Stimulated activated CD8-positive, alpha-beta memory T cell treated with anti-CD3 and anti-CD28 coated beads, Interleukin-4, amount 100 ng/mL, for 48 hours (primary cell): ENCODE measurements at regions not wholly inside any gene's neighbourhood (a gene's known extent, or its start where the extent isn't known, plus 50 kb on each side); places are given as distances from the start of the nearest gene placed in this dataset.
"Not testable (repeated sequence)": the region's sequence is repeated elsewhere in the genome, so short reads cannot be mapped to it uniquely, and the experiment has no call there.

Experiments
- DNase-seq: peaks from one replicate; pipeline ENCODE4 v3.0.0-alpha.2; 2020

- DNase-seq, result peak; percentile 45
These were observed 488.0 kb upstream of the STXBP6 start for GRCh38 chr14:25537846-25538455.

DNA sequence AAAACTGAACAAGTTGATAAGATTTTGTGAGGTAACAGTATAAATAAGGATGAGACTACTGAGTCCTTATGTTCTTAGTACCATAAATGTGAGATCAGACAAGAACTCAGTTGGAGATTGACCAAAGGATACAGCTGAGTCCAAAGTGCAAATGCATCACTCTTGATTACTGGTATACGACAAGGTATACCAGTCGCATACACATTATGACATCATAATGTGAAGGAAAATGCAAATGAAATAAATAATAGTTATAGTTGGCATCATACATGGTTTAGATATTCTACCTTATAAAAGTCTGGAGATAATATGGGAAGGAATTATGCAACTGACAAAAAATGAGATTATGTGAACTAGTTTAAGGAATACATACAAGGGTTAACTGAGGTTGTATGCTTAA is 476.3 kb upstream of the STXBP6 start:
- DNase-seq, result no peak

DNA sequence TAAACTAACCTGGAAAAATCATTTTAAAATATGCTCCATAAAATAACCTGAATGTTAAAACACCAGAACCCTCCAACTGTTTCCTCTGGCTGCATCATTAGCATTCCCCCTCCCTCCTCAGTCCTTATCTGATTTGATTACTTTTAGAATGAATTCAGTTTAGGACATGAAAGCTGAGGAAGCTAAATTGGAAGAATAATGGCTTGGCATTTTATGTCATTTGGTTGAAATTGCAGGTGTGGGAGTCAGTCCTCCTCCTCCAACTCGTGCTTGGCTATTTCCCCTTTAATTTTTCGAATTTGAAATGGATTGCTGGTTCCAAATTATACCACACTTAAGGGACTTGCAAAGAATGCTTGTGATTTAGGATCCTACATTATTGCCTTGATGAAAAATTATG is 473.0 kb upstream of the STXBP6 start:
- no peak for DNase-seq

GRCh38 chr14:25522116-25522515 is 472.2 kb upstream of the STXBP6 start:
- no peak for DNase-seq

GRCh38 chr14:25521616-25522015 is 471.7 kb upstream of the STXBP6 start:
- DNase-seq, result no peak

DNA sequence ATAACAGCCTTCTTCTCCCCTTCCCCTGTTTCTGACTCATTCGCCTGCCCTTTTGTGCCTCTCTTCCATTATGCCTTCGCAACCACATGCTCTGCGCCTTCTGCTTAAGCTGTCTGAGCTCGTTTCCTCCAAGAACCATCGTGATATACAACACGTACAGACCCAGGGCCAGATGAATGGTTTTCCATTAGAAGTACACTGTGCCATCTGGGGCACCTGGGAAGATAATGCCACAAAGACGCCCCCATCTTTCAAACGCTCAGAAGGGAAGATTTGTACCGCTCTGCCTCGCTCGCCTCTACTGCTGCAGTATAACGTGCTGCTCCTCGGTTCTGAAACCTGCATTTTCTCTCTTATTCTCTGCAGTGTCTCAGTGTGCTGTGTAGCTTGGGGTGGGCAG is 470.9 kb upstream of the STXBP6 start:
- DNase-seq, result no peak

- no peak for DNase-seq
These were observed 468.4 kb upstream of the STXBP6 start for GRCh38 chr14:25518364-25518763.

DNA sequence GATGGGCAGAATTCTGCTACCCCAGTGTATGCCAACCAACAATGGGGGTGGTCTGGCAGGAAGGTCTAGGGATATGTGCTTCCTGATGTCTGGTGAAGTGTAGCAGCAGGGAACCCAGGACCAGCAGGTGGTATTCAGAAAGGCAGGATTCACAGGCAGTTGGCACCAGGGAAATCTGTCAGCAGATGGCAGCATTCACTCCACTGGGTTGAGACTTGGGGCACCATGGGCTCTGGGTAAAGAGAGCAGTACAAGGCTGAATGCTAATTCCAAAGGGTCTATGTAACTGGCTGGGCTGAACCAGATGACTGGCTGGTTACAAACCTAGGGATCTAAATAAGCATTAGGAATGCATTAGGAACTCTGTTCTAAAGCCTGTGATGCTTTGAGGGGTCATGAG is 466.9 kb upstream of the STXBP6 start:
- DNase-seq, result no peak

DNA sequence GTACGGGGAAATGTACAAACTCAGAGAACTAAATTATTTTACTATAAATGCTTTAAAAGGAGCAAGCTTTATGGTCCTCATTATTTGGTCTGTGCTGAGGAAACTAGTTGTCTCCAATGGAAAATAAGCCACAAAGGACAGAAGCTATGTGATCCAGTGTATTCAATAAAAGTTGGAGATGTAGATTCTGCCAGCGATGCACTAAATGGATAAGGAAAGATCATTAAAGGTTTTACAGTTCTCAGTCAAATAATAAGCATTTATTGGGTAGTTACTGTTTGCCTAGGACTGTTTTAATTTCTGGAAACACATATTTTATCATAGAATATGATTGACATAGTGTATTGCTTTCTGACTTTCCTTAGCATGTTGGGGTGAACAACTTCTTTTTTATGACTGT is 458.9 kb upstream of the STXBP6 start:
- no peak for DNase-seq

DNA sequence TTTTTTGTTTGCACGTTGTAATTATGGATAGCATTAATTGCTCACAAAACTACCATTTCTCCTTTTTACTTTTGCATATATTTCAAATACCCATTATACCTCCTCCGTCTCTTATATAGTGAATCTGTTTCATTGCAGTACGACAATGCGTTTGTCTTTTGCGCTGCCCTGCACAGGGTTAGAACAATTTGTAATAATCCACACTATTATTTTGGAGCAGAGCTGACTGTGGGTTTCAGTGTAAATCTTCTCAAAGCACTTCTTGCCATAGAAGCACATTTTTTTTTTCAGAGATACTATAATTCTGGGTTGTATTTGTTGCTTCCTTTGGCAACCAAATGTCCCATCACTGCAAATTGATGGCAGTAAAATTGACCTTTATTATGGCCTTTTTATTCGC is 451.8 kb upstream of the STXBP6 start:
- DNase-seq, result no peak

DNA sequence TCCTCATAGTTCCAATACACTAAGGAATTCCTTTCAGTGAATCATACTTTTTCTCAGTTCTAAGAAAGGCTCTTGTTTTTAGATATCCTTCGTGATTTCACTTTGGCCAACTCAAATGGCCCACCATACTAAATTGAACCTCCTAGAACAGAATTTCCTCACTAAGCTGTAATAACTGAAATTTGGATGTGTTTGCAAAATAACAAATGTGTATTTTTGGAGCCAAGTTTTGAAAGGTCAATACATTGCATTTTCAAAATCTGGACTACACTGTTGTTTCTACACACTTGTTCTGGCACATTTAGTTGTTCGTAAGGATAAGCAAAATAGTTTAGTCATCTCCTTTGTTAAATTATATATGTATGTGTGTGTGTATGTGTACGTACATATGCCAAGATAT is 439.0 kb upstream of the STXBP6 start:
- DNase-seq, result no peak

GRCh38 chr14:25485381-25485780 is 435.4 kb upstream of the STXBP6 start:
- no peak for DNase-seq

GRCh38 chr14:25484906-25485305 is 435.0 kb upstream of the STXBP6 start:
- no peak for DNase-seq

GRCh38 chr14:25484235-25484634 is 434.3 kb upstream of the STXBP6 start:
- DNase-seq, result no peak

DNA sequence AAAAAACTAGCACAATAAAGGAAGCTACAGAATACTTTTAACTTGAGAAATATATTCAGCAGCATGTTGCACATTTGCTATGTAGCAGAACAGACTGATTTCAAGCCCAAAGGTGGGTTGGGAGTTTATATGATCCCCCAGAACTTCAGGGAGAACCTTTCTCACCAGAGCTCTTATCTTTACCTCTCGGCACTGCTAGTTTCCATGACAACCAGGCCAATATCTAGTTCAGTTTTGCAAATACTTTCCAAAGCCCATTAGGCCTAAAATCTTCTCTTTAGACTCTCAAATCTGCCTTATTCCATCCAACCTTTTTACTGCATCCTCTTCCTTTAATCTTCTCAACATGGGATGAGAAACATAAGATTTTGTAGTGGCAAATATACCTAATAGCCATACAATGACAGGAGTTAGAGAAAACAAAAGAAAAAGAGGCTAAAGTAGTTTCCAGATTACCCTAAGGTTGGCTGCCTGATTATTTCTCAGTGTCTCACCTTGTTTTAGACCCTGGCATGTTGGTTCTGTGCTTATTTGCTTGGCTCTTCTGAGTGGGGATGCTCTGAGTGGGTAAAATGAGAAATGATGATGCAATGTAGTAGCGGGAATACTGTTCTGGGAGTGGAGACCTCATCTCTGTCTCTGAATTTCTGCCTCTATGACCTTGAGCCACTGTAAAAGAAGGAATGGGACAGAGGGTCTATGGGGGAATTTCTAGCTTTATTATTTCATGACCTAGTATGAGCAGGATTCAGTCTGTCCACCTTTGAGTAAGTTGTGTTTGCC is 427.6 kb upstream of the STXBP6 start:
- DNase-seq, result no peak

DNA sequence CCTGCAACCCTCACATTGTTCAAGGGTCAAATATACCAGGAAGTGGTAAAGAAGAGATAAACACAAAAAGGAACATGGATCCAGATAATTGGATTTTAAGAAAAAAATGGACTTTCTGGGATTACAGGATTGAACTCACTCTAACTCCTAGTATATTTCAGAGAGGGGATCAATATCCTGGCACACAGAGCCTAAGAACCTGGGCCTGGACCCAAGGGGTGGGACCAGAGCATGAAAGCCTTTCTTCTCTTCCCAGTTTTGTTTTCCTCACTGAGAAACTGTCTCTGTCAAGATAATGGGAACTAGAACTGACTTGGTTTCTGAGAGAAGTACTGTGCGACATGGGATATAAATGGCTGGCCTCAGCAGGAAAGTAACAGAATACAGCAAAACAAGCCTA is 422.8 kb upstream of the STXBP6 start:
- DNase-seq, result no peak

DNA sequence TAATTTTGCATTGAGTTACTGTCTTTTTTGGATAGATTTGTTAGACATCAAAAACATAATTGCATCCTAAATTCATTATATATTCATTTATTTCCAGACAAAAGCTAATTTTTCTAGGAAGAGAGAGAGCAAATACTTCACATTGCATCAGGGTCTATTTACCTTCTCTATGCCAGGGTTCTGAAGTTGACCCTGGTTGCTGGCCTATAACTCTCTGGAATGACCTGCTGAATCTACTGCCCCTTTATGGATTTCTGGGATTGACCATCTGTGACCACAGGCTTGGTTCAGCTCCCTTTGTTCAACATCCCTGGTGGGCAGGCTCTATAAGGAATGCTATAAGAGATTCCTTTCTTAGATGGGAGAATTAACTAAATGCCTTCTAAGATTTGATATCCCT is 414.8 kb upstream of the STXBP6 start:
- no peak for DNase-seq

DNA sequence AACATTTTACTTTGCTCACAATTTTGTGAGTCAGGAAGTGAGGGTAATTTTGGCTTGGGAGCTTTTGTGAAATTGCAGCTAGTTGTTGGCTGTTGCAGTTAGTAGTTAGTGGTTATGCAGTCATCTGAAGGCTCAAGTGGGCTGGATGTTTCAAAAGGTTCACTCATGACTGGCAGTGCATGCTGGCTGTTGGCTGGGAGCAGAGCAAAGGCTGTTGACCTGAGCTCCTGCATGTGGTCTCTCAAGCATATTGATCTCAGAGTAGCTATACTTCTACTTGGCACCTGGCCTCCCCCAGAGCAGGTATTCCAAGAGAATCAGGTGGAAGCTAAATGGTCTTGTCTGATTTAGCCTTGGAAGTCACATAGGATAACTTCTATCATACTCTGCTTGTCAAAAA is 414.1 kb upstream of the STXBP6 start:
- no peak for DNase-seq

DNA sequence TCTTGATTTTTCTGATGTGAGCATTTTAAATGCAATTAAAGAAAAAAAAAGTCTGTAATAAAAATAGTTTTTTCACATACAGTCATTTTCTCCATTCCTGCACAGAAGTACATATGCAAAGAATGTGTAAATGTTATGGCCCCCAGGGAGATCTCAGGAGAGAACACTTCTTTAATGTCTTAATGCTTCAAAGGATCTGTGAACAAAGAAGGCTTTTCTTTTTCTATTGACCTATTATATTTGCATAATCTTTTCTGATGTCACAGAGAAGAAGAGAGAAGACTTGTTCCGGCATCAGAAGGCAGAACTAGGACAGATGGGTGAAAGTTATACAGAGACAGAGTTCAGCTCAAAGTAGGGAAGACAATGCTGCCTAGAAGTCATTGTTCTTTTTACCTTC is 413.5 kb upstream of the STXBP6 start:
- DNase-seq, result no peak

DNA sequence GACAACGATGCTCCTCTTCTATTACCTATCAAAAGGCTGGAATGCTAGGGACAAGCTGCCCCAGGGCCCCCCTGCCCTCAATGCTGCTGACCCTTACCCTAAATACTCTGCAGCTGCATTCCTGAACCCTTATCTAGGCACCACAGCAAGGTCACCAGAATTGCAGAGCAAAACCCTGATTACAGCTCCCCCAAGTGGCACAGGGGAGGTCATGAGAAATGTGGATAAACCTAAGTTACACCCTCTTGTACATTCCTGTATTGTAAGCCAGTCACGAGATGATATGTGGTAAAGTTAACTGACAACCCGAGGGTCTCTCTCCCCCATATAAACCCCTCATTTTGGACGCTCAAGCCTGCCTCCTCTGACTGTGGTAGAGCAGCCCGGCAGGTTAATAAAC is 411.8 kb upstream of the STXBP6 start:
- no peak for DNase-seq

DNA sequence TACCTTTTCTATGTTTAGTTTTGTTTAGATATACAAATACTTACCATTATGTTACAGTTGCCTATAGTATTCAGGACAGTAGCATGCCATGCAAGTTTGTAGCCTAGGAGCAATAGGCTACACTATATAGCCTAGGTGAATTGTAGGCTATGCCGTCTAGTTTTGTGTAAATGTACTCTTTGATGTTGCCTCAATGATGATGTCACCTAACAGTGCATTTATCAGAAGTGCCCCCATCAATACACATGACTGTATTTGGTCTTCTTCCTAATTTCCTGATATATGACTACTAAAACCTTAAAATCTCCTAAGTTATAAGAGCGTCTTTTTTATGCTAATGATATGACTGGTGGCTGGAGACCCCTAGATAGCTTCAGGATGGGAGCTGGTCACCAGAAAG is 394.4 kb upstream of the STXBP6 start:
- DNase-seq, result no peak

- DNase-seq, result not testable (repeated sequence)
These were observed 390.4 kb upstream of the STXBP6 start for GRCh38 chr14:25440382-25440781.

DNA sequence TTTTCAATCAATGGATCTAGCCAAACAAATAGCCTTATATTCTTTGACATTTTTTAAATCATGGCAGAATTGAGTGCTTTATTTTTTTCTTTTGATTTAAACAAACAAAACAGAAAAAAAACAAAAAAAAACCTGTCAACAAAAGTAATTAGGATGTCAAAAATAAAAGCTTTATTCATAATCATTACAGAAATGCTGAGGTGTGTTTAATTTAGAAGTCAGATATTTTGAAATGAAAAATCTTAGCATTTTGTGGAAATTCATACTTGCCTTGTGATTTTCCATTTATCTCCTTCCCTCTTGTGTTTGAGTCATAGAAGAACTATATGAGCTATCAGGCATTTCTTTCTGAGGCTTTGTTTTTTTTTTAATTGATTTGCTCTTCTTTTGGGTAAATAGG is 387.0 kb upstream of the STXBP6 start:
- no peak for DNase-seq

GRCh38 chr14:25436288-25436875 is 386.4 kb upstream of the STXBP6 start:
- no peak for DNase-seq
